PC-9 (cell line): ENCODE measurements at regions not wholly inside any gene's neighbourhood (a gene's known extent, or its start where the extent isn't known, plus 50 kb on each side); places are given as distances from the start of the nearest gene placed in this dataset.

Source experiments
- CTCF ChIP-seq: fragments of 200-600 bp; sonication (generic); conservative IDR thresholded peaks from 2 replicates; pipeline ENCODE4 v1.6.1; 2017; ENCODE audit warnings: mixed run types, antibody characterized with exemption, mild to moderate bottlenecking, moderate library complexity
- EZH2 ChIP-seq: fragments of 200-600 bp; sonication (generic); IDR thresholded peaks from 2 replicates; pipeline ENCODE4 v1.8.0; 2017; ENCODE audit warnings: antibody characterized with exemption, low read depth

GRCh38 chr15:38755718-38756117 is 191.1 kb upstream of the RASGRP1 start:
- TF ChIP-seq EZH2 = no peak
- TF ChIP-seq CTCF = no peak
